Spleen (tissue), 11 donors: ENCODE measurements at regions not wholly inside any gene's neighbourhood (a gene's known extent, or its start where the extent isn't known, plus 50 kb on each side); places are given as distances from the start of the nearest gene placed in this dataset.

ENCODE experiments used
- DNase-seq: peaks from one replicate; pipeline ENCODE4 v3.0.0-alpha.2; 2020
- H3K27ac ChIP-seq, 8 donors: fragments of 200-600 bp; sonication (generic) in 7 of 8; 1 replicate in 4 of 8; 2 replicates in 4 of 8; pipeline versions ENCODE4 v1.5.0 to v1.8.0; 2016 to 2021; ENCODE audit warnings: inconsistent platforms in 4 of 8, mild to moderate bottlenecking in 4 of 8, moderate library complexity in 1 of 8
- H3K27me3 ChIP-seq, 7 donors: fragments of 200-600 bp; sonication (generic) in 6 of 7; replicated peaks in 1 of 7; 1 replicate in 4 of 7; 2 replicates in 3 of 7; pipeline versions ENCODE4 v1.5.0 to v1.8.0; 2016 to 2021; ENCODE audit warnings: inconsistent platforms in 3 of 7, mild to moderate bottlenecking in 1 of 7
- H3K36me3 ChIP-seq, 6 donors: fragments of 200-600 bp; sonication (generic) in 5 of 6; 1 replicate in 4 of 6; 2 replicates in 2 of 6; pipeline versions ENCODE4 v1.5.0 to v1.8.0; 2016 to 2021; ENCODE audit warnings: inconsistent platforms in 2 of 6
- H3K4me1 ChIP-seq, 6 donors: fragments of 200-600 bp; sonication (generic) in 5 of 6; 1 replicate in 3 of 6; 2 replicates in 3 of 6; pipeline versions ENCODE4 v1.5.0 to v1.8.0; 2016 to 2021; ENCODE audit warnings: inconsistent platforms in 3 of 6
- H3K4me3 ChIP-seq, 8 donors: fragments of 200-600 bp; sonication (generic) in 7 of 8; 1 replicate in 4 of 8; 2 replicates in 4 of 8; pipeline versions ENCODE4 v1.5.0 to v1.8.0; 2016 to 2021; ENCODE audit warnings: inconsistent platforms in 4 of 8, mild to moderate bottlenecking in 4 of 8, moderate library complexity in 2 of 8
- H3K9me3 ChIP-seq, 8 donors: fragments of 200-600 bp; sonication (generic) in 7 of 8; 1 replicate in 4 of 8; 2 replicates in 4 of 8; pipeline versions ENCODE4 v1.5.0 to v1.8.0; 2016 to 2021; ENCODE audit warnings: inconsistent platforms in 4 of 8
- CTCF ChIP-seq, 11 experiments: fragments of 200-600 bp in 7 of 11; fragments of 450-650 bp in 4 of 11; sonication (generic) in 4 of 11; IDR thresholded peaks in 8 of 11; conservative IDR thresholded peaks in 3 of 11; 1 replicate in 7 of 11; 2 replicates in 4 of 11; pipeline versions ENCODE4 v1.4.0 to v1.8.0; 2016 to 2021; ENCODE audit warnings: antibody characterized with exemption in 11 of 11, inconsistent platforms in 4 of 11, mild to moderate bottlenecking in 1 of 11
- POLR2A ChIP-seq, 3 donors: fragments of 450-650 bp; IDR thresholded peaks; one replicate each; pipeline ENCODE4 v1.5.1; 2017; ENCODE audit warnings: antibody characterized with exemption in 3 of 3, mild to moderate bottlenecking in 1 of 3
- POLR2AphosphoS5 ChIP-seq, 3 donors: sonication (generic); formaldehyde crosslinking; IDR thresholded peaks; one replicate each; pipeline ENCODE4 v1.5.1; 2017; ENCODE audit warnings: antibody characterized with exemption in 3 of 3
- WGBS, 5 donors: extraction: QIAGEN DNeasy Blood & Tissue Kit in 3 of 5; methylation state at CpG; one replicate each; pipeline versions ENCODE4 v1.1.5 to v1.1.7; 2013 to 2018; 5-methylcytosine and 5-hydroxymethylcytosine counted together
- intact Hi-C: fragments of 100-400 bp; cut with DNase I; formaldehyde crosslinking; loops from one replicate; pipeline ENCODE4 v1.15.0; 2023; ENCODE audit warnings: low total_unique reads
- donor health status: healthy with polysubstance abuse.
- donor health status: DM: no; HTN: no; CAD: no; lungs with moderate emphysema.
- donor health status: DM: no; HTN: no; CAD: no.
- donor health status: Bipolar disorder and iron deficiency.
- donor health status: healthy.
- donor health status: DM: no; HTN: no; CAD: no.
- donor health status: DM: yes; HTN: yes; CAD: no.

- Histone ChIP-seq H3K36me3 (no peaks in the 10 kb centered on the region), H3K27ac (peak overlapping the region; percentile 9 to 81 (median 76)), H3K4me3 (peak overlapping the region in 6 of 8 donors; percentile 7 to 50 (median 18)), H3K27me3 (peaks cover 0 to 86% (median 25%) of the 10 kb centered on the region in 7 donors), H3K9me3 (peaks cover 0 to 5% (median 0%) of the 10 kb centered on the region in 8 donors), H3K4me1 (peaks cover 2 to 67% (median 36%) of the 10 kb centered on the region in 6 donors)
- intact Hi-C loops = no loop called here
- DNase-seq = peak; percentile 85
- 1 to 8% (median 3%) methylated on average over 24 to 68 of the region's 68 CpGs for whole genome bisulfite sequencing, 5 donors
- TF ChIP-seq POLR2AphosphoS5 (IDR thresholded peaks at IDR 0.05) (peak; percentile 65 to 81 (median 80)), POLR2A (IDR thresholded peaks at IDR 0.05) (no peak)
These were observed 62.3 kb upstream of the GATA2 start for GRCh38 chr3:128555098-128555825.

- Histone ChIP-seq H3K4me3 (peak overlapping the region in 2 of 8 donors; percentile 7 to 50), H3K9me3 (peaks cover 0 to 5% (median 0%) of the 10 kb centered on the region in 8 donors), H3K36me3 (no peaks in the 10 kb centered on the region), H3K27ac (peak overlapping the region; percentile 9 to 81 (median 76)), H3K4me1 (peaks cover 2 to 71% (median 38%) of the 10 kb centered on the region in 6 donors), H3K27me3 (peaks cover 0 to 81% (median 25%) of the 10 kb centered on the region in 7 donors)
- no peak for DNase-seq
- 74 to 85% (median 81%) methylated on average over 27 to 28 of the region's 28 CpGs for WGBS, 5 donors
- TF ChIP-seq POLR2A (IDR thresholded peaks at IDR 0.05) (no peak), POLR2AphosphoS5 (IDR thresholded peaks at IDR 0.05) (no peak), CTCF (IDR thresholded peaks at IDR 0.05 in 8 of 11, conservative IDR thresholded peaks at IDR 0.05 in 3 of 11) (no peak)
- intact Hi-C loops = no loop called here
These were observed 61.6 kb upstream of the GATA2 start for GRCh38 chr3:128554465-128555097.

GRCh38 chr3:128554100-128554464, 61.1 kb upstream of the GATA2 start:
- peaks cover 0 to 81% (median 25%) of the 10 kb centered on the region in 7 donors for H3K27me3 ChIP-seq
- H3K4me3 ChIP-seq = no peak overlapping the region
- WGBS, 5 donors = 91 to 97% (median 93%) methylated on average over 4 of the region's 4 CpGs
- peaks cover 0 to 5% (median 0%) of the 10 kb centered on the region in 8 donors for H3K9me3 ChIP-seq
- peaks cover 2 to 72% (median 38%) of the 10 kb centered on the region in 6 donors for H3K4me1 ChIP-seq
- intact Hi-C loops = no loop called here
- DNase-seq = no peak
- peak overlapping the region in 3 of 8 donors; percentile 73 to 81 (median 78) for H3K27ac ChIP-seq
- no peaks in the 10 kb centered on the region for H3K36me3 ChIP-seq
- TF ChIP-seq POLR2A (IDR thresholded peaks at IDR 0.05) (no peak), CTCF (IDR thresholded peaks at IDR 0.05 in 8 of 11, conservative IDR thresholded peaks at IDR 0.05 in 3 of 11) (no peak), POLR2AphosphoS5 (IDR thresholded peaks at IDR 0.05) (no peak)

- Histone ChIP-seq H3K27ac (peak overlapping the region in 1 of 8 donors; percentile 78), H3K9me3 (peaks cover 0 to 5% (median 0%) of the 10 kb centered on the region in 8 donors), H3K36me3 (no peaks in the 10 kb centered on the region), H3K4me1 (peaks cover 4 to 77% (median 41%) of the 10 kb centered on the region in 6 donors), H3K27me3 (peaks cover 0 to 76% (median 25%) of the 10 kb centered on the region in 7 donors), H3K4me3 (no peak overlapping the region)
- DNase-seq = no peak
- no peak for TF ChIP-seq CTCF (IDR thresholded peaks at IDR 0.05 in 8 of 11, conservative IDR thresholded peaks at IDR 0.05 in 3 of 11)
- no peak for TF ChIP-seq POLR2A (IDR thresholded peaks at IDR 0.05)
- TF ChIP-seq POLR2AphosphoS5 (IDR thresholded peaks at IDR 0.05) = no peak
- 55 to 75% (median 64%) methylated on average over 5 of the region's 5 CpGs for WGBS, 5 donors
- intact Hi-C loops = no loop called here
These were observed 60.6 kb upstream of the GATA2 start for GRCh38 chr3:128553560-128553959.
